Epithelial cell of esophagus (primary cell): ENCODE measurements at regions not wholly inside any gene's neighbourhood (a gene's known extent, or its start where the extent isn't known, plus 50 kb on each side); places are given as distances from the start of the nearest gene placed in this dataset.

Source experiments
- DNase-seq: peaks from one replicate; pipeline ENCODE4 v3.0.0; 2010; ENCODE audit warnings: low read depth
- H3K4me3 ChIP-seq: 2 replicates; pipeline ENCODE4 v1.5.1; 2011; ENCODE audit warnings: mild to moderate bottlenecking, low read length, control low read depth
- CTCF ChIP-seq: IDR thresholded peaks from 2 replicates; pipeline ENCODE4 v1.5.1; 2011; ENCODE audit warnings: low read depth, mild to moderate bottlenecking, low read length, control low read depth, inconsistent platforms; ENCODE audit not compliant: insufficient read depth; ENCODE audit errors: missing control alignments

DNA sequence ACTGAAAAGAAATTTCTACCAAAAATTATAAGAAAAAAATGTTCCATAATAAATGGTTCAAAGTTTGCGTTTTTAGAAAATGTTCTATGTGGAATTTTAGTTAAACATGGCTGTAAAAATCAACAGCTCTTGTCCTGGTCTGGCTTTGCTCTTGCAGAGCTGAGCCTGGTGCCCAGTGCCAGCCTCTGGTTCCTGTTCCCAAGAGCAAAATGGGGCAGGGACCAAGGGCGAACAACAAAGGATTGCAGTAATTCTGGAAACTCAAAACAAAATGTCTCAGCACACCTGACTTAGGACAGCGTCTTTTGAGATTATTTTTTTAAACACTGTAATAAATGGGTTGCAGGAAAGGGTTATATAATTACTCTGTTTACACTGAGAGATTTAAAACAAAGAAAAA, 174.7 kb downstream of the ANAPC1 start:
- DNase-seq = no peak
- TF ChIP-seq CTCF = no peak

DNA sequence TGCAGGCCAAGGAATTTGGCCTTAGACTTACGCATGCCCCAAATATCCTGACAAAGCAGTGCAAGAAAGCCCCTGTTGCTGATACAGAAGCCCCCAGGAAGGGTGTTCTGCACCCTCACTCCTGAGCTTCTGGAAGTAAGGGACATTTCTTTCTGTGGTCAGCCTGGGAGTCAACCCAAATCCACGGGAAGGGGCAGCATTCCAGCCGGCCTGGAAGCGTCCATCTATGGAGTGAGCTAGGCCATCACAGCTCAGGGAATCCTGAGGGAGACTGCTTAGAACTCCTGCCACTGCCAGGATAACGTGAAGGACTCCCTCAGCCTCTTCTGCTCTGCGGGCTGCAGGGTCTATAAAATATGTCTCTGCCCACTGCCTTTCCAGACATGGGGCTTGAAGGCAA, 173.9 kb downstream of the ANAPC1 start:
- no peak for DNase-seq
- no peak overlapping the region for H3K4me3 ChIP-seq
- TF ChIP-seq CTCF = no peak

More for the DNA sequence above, 174.7 kb downstream of the ANAPC1 start:
- H3K4me3 ChIP-seq = no peak overlapping the region

DNA sequence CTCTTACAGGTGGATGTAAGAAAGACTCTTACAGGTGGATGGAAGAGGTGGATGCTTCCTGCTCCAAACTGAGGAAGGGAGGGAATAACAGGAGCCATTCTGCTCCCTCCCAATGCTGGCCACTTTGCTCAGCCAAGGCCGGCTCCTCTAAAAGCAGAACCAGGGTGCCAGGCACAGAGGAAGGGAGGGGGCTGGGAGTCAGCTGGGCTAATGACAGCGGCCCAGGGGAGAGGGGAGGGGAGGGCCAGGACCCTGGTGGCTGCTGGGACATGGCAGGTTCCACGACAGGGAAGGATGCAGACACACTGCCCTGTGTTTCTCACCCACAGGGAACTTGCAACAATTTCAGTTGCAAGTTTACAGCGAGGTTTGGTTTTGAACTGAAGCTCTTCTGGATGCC, 173.4 kb downstream of the ANAPC1 start:
- no peak for TF ChIP-seq CTCF
- DNase-seq = no peak
- no peak overlapping the region for H3K4me3 ChIP-seq

DNA sequence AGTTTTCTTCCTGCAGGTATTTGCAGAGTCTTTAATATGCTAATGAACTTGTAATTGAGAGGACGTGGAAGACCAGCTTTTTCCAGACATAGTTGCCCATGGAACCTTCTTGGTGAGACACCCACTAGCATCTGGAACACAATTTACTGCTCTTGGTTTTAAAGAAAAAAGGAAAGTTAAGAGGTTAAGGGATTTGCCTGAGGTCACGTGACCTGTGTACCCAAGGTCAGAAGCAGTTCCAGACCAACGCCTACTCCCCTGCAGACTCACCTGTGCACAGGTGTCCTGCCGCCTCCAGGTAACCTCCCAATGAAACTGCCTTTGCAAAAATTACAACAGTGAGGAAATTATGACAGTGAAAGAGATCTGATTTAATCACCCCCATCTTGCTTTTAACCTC, 172.7 kb downstream of the ANAPC1 start:
- H3K4me3 ChIP-seq = no peak overlapping the region
- no peak for DNase-seq
- TF ChIP-seq CTCF = no peak

DNA sequence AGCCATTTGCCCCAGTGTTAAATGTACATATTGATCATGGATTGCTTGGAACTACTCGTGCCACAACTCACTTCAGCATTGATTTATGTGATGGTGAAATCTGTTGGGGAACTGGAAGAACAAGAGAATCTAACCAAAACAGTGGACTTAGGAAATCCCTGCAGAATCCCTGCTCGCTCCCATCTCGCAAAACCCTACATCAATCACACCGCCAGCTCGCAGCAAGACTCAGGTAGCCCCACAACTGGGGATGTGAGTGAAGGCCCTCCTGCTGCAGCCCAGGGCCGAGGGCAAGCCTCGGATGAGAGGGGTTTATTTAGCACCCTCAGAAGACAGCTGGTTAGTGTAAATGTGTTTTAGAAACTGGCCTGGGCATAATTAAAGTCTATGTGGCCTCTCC, 171.6 kb downstream of the ANAPC1 start:
- DNase-seq = no peak
- no peak overlapping the region for H3K4me3 ChIP-seq
- no peak for TF ChIP-seq CTCF

DNA sequence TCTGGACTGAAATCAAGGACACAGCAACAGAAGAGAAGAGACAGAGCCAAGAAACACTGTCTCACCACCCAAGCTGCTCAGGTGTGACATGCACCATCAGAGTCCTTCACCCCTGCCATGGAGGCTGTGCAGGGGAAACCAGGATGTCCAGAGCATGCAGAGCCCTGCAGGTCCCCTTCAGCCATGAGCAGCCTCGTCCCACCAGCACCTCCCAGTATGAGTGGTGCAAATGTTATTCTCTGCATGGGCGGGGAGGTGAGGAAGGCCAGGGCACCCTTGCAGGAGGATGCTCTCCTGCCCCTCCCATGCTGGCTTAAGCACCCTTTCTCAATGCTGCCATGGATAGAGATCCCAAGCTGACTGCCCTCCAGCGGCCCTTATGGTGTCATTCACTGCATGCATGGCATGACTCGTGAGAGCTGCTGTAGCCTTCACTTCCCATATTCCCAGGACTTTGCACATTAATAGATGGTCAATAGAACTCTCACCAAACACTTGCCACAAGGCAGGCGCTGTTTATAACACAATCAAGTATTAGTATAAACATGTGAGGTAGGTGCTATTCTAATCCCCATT, 171.0 kb downstream of the ANAPC1 start:
- no peak for TF ChIP-seq CTCF
- no peak for DNase-seq

More for the DNA sequence above, 171.0 kb downstream of the ANAPC1 start:
- H3K4me3 ChIP-seq = no peak overlapping the region
